HEK293 (cell line): ENCODE measurements at regions not wholly inside any gene's neighbourhood (a gene's known extent, or its start where the extent isn't known, plus 50 kb on each side); places are given as distances from the start of the nearest gene placed in this dataset.

Experiments
- CTCF ChIA-PET: fragments of 350-600 bp; formaldehyde crosslinking; extraction: SDS; loops from one replicate; lab custom pipeline; 2021; ENCODE audit warnings: antibody characterized with exemption; lab: Yijun Ruan, JAX
- POLR2A ChIA-PET: fragments of 300-600 bp; formaldehyde crosslinking; extraction: SDS; loops from one replicate; lab custom pipeline; 2020; ENCODE audit warnings: antibody characterized with exemption, inconsistent platforms; lab: Yijun Ruan, JAX
- H3K27ac ChIP-seq: fragments of 200-500 bp; sonication (Bioruptor generic); 2 replicates; pipeline ENCODE4 v1.5.1; 2014; ENCODE audit warnings: low read depth, low read length, control low read depth, inconsistent platforms; ENCODE audit errors: extremely low read depth
- H3K36me3 ChIP-seq, 2 experiments: fragments of 200-500 bp in 1 of 2; sonication (Bioruptor generic) in 1 of 2; 1 replicate in 1 of 2; 2 replicates in 1 of 2; pipeline ENCODE4 v1.5.1; 2014 to 2017; ENCODE audit warnings: inconsistent platforms in 2 of 2, low read length in 2 of 2; ENCODE audit not compliant: control insufficient read depth in 2 of 2, insufficient read depth in 1 of 2
- H3K4me1 ChIP-seq: fragments of 200-500 bp; sonication (Bioruptor generic); 2 replicates; pipeline ENCODE4 v1.5.1; 2014; ENCODE audit warnings: mild to moderate bottlenecking, low read length, inconsistent platforms; ENCODE audit not compliant: control insufficient read depth, insufficient read depth
- H3K4me3 ChIP-seq: 2 replicates; pipeline ENCODE4 v1.5.1; 2011; ENCODE audit warnings: low read depth, mild to moderate bottlenecking, control low read depth, low read length, moderate library complexity
- H3K9me3 ChIP-seq: fragments of 200-500 bp; sonication (Bioruptor generic); 2 replicates; pipeline ENCODE4 v1.5.1; 2014; ENCODE audit warnings: low read depth, low read length, inconsistent platforms; ENCODE audit not compliant: control insufficient read depth, insufficient read depth
- ELK4 ChIP-seq: IDR thresholded peaks from 2 replicates; pipeline ENCODE4 v1.6.1; 2011; ENCODE audit warnings: mild to moderate bottlenecking, low read depth, low read length, borderline replicate concordance
- FEZF1 ChIP-seq: fragments of 450-650 bp; formaldehyde crosslinking; IDR thresholded peaks from 2 replicates; pipeline ENCODE4 v1.5.1; 2016; ENCODE audit warnings: missing biosample characterization, missing genetic modification characterization
- MEIS1 ChIP-seq: sonication (generic); formaldehyde crosslinking; IDR thresholded peaks from 2 replicates; pipeline ENCODE4 v1.8.1; 2022; ENCODE audit warnings: missing genetic modification reagents, mild to moderate bottlenecking, borderline replicate concordance
- PRDM1 ChIP-seq: fragments of 450-650 bp; formaldehyde crosslinking; IDR thresholded peaks from 2 replicates; pipeline ENCODE4; 2016; ENCODE audit warnings: missing biosample characterization, missing genetic modification characterization
- PRDM6 ChIP-seq: fragments of 450-650 bp; formaldehyde crosslinking; IDR thresholded peaks from 2 replicates; pipeline ENCODE4 v1.5.1; 2017; ENCODE audit warnings: missing biosample characterization, missing genetic modification characterization
- YY1 ChIP-seq: fragments of 450-650 bp; formaldehyde crosslinking; IDR thresholded peaks from 2 replicates; pipeline ENCODE4 v1.5.1; 2018; ENCODE audit warnings: missing biosample characterization, missing genetic modification characterization
- ZBTB20 ChIP-seq: fragments of 450-650 bp; formaldehyde crosslinking; IDR thresholded peaks from 2 replicates; pipeline ENCODE4 v1.5.1; 2016; ENCODE audit warnings: missing biosample characterization, missing genetic modification characterization
- ZBTB26 ChIP-seq: fragments of 450-650 bp; formaldehyde crosslinking; optimal IDR thresholded peaks from 2 replicates; pipeline ENCODE3; 2016; ENCODE audit warnings: missing biosample characterization, mild to moderate bottlenecking, missing genetic modification characterization
- ZBTB48 ChIP-seq: fragments of 450-650 bp; formaldehyde crosslinking; IDR thresholded peaks from 2 replicates; pipeline ENCODE4 v1.5.1; 2016; ENCODE audit warnings: missing biosample characterization, missing genetic modification characterization
- ZFP41 ChIP-seq: fragments of 450-650 bp; formaldehyde crosslinking; IDR thresholded peaks from 2 replicates; pipeline ENCODE4 v1.5.1; 2016; ENCODE audit warnings: missing biosample characterization, missing genetic modification characterization, borderline replicate concordance
- ZNF132 ChIP-seq: fragments of 450-650 bp; formaldehyde crosslinking; IDR thresholded peaks from 2 replicates; pipeline ENCODE4 v1.5.1; 2017; ENCODE audit warnings: missing biosample characterization, missing genetic modification characterization, borderline replicate concordance
- ZNF155 ChIP-seq: fragments of 450-650 bp; formaldehyde crosslinking; IDR thresholded peaks from 2 replicates; pipeline ENCODE4 v1.5.1; 2016; ENCODE audit warnings: missing biosample characterization, missing genetic modification characterization
- ZNF157 ChIP-seq: fragments of 450-650 bp; formaldehyde crosslinking; IDR thresholded peaks from 2 replicates; pipeline ENCODE4 v1.5.1; 2016; ENCODE audit warnings: missing biosample characterization, missing genetic modification characterization
- ZNF184 ChIP-seq: fragments of 450-650 bp; IDR thresholded peaks from 2 replicates; pipeline ENCODE4 v1.5.1; 2018; ENCODE audit warnings: missing biosample characterization, mild to moderate bottlenecking, missing genetic modification characterization
- ZNF221 ChIP-seq: fragments of 450-650 bp; formaldehyde crosslinking; IDR thresholded peaks from 2 replicates; pipeline ENCODE4 v1.5.1; 2017; ENCODE audit warnings: missing biosample characterization, missing genetic modification characterization, borderline replicate concordance
- ZNF24 ChIP-seq: fragments of 450-650 bp; formaldehyde crosslinking; IDR thresholded peaks from 2 replicates; pipeline ENCODE4 v1.5.1; 2016; ENCODE audit warnings: missing biosample characterization, missing genetic modification characterization
- ZNF248 ChIP-seq: fragments of 450-650 bp; formaldehyde crosslinking; IDR thresholded peaks from 2 replicates; pipeline ENCODE4 v1.5.1; 2017; ENCODE audit warnings: missing biosample characterization, missing genetic modification characterization
- ZNF366 ChIP-seq: fragments of 450-650 bp; formaldehyde crosslinking; conservative IDR thresholded peaks from 2 replicates; pipeline ENCODE4 v1.5.1; 2016; ENCODE audit warnings: missing biosample characterization, missing genetic modification characterization
- ZNF416 ChIP-seq: fragments of 450-650 bp; formaldehyde crosslinking; IDR thresholded peaks from 2 replicates; pipeline ENCODE4 v1.5.1; 2016; ENCODE audit warnings: missing biosample characterization, missing genetic modification characterization
- ZNF449 ChIP-seq: fragments of 450-650 bp; formaldehyde crosslinking; IDR thresholded peaks from 2 replicates; pipeline ENCODE4 v1.5.1; 2017; ENCODE audit warnings: missing biosample characterization, mild to moderate bottlenecking, missing genetic modification characterization, moderate library complexity
- ZNF501 ChIP-seq: fragments of 450-650 bp; formaldehyde crosslinking; IDR thresholded peaks from 2 replicates; pipeline ENCODE4 v1.5.1; 2016; ENCODE audit warnings: missing biosample characterization, missing genetic modification characterization
- ZNF555 ChIP-seq: fragments of 450-650 bp; formaldehyde crosslinking; conservative IDR thresholded peaks from 2 replicates; pipeline ENCODE4 v1.5.1; 2017; ENCODE audit warnings: missing biosample characterization, mild to moderate bottlenecking, missing genetic modification characterization, inconsistent platforms
- ZNF580 ChIP-seq: fragments of 450-650 bp; formaldehyde crosslinking; IDR thresholded peaks from 2 replicates; pipeline ENCODE4 v1.5.1; 2016; ENCODE audit warnings: missing biosample characterization, missing genetic modification characterization
- ZSCAN16 ChIP-seq: fragments of 450-650 bp; formaldehyde crosslinking; IDR thresholded peaks from 2 replicates; pipeline ENCODE4 v1.5.1; 2016; ENCODE audit warnings: missing biosample characterization, missing genetic modification characterization

- POLR2A ChIA-PET, result no interaction called here
- H3K4me3 ChIP-seq, result no peak overlapping the region
- TF ChIP-seq PRDM1 (tag by site-specific recombination), result peak; percentile 98
- peak; percentile 96 for TF ChIP-seq ZNF366 (tag by site-specific recombination)
- TF ChIP-seq ZNF155 (tag by site-specific recombination), result no peak
- TF ChIP-seq, all 188 proteins: peak for 2
- Histone ChIP-seq H3K4me1 (no peaks in the 10 kb centered on the region), H3K36me3 (no peaks in the 10 kb centered on the region), H3K27ac (no peak overlapping the region), H3K9me3 (no peaks in the 10 kb centered on the region)
- CTCF ChIA-PET, result interaction anchor here (0.6 to 0.7 kb wide), 2 partner anchors 157 to 325 kb away, joined by 3 to 6 read pairs; no protein-coding TSS in a partner anchor
Observed at GRCh38 chr7:66508431-66508830, 120.2 kb upstream of the KCTD7 start.

- no peak overlapping the region for H3K27ac ChIP-seq
- no peaks in the 10 kb centered on the region for H3K4me1 ChIP-seq
- no peak overlapping the region for H3K4me3 ChIP-seq
- POLR2A ChIA-PET, result no interaction called here
- H3K36me3 ChIP-seq, result no peaks in the 10 kb centered on the region
- no peak for TF ChIP-seq ZNF449 (tag by site-specific recombination)
- no peak for TF ChIP-seq ZNF184 (tag by site-specific recombination)
- no peak for TF ChIP-seq ZBTB48 (tag by site-specific recombination)
- TF ChIP-seq ZSCAN16 (tag by site-specific recombination), result no peak
- TF ChIP-seq YY1, result no peak
- TF ChIP-seq ZNF555 (tag by site-specific recombination), result no peak
- TF ChIP-seq ZNF416 (tag by site-specific recombination), result no peak
- TF ChIP-seq ZFP41 (tag by site-specific recombination), result no peak
- TF ChIP-seq MEIS1 (CRISPR knock-in tag), result no peak
- TF ChIP-seq ZNF501 (tag by site-specific recombination), result no peak
- TF ChIP-seq ZBTB26 (tag by site-specific recombination), result no peak
- no peak for TF ChIP-seq ELK4
- no peaks in the 10 kb centered on the region for H3K9me3 ChIP-seq
- CTCF ChIA-PET, result interaction anchor here (0.7 kb wide), 1 partner anchor 346 kb away, joined by 4 read pairs; no protein-coding TSS in a partner anchor
Observed at GRCh38 chr7:66514050-66514449, 114.6 kb upstream of the KCTD7 start.

GRCh38 chr7:66517212-66517909, 111.3 kb upstream of the KCTD7 start:
- no peaks in the 10 kb centered on the region for H3K36me3 ChIP-seq
- H3K9me3 ChIP-seq, result no peaks in the 10 kb centered on the region
- H3K4me3 ChIP-seq, result no peak overlapping the region
- CTCF ChIA-PET, result no interaction called here
- no peaks in the 10 kb centered on the region for H3K4me1 ChIP-seq
- POLR2A ChIA-PET, result interaction anchor here (1.2 kb wide), 1 partner anchor 24 kb away, joined by 5 read pairs; no protein-coding TSS in a partner anchor
- H3K27ac ChIP-seq, result no peak overlapping the region
- TF ChIP-seq PRDM6 (no peak), ZNF221 (tag by site-specific recombination) (no peak), ZNF248 (tag by site-specific recombination) (no peak), ZNF24 (tag by site-specific recombination) (no peak), ZNF157 (tag by site-specific recombination) (no peak), ZNF132 (tag by site-specific recombination) (no peak), ZBTB20 (tag by site-specific recombination) (no peak), YY1 (no peak), ZNF580 (no peak), FEZF1 (tag by site-specific recombination) (no peak)
